Stimulated activated CD8-positive, alpha-beta memory T cell treated with anti-CD3 and anti-CD28 coated beads, Interleukin-7, amount 100 ng/mL, for 4 hours (primary cell): ENCODE measurements at regions not wholly inside any gene's neighbourhood (a gene's known extent, or its start where the extent isn't known, plus 50 kb on each side); places are given as distances from the start of the nearest gene placed in this dataset.

Experiments used
- DNase-seq, 2 donors: peaks; one replicate each; pipeline ENCODE4 v3.0.0-alpha.2; 2020; ENCODE audit warnings: low read depth in 2 of 2

GRCh38 chr1:25003000-25003399 is 72.9 kb upstream of the RUNX3 start:
- no peak for DNase-seq

- DNase-seq, result peak in 1 of 2 donors; percentile 39
Measured at GRCh38 chr1:25001125-25001915, 71.2 kb upstream of the RUNX3 start.

- DNase-seq, result no peak
Measured at GRCh38 chr1:24999906-25000305, 69.8 kb upstream of the RUNX3 start.

GRCh38 chr1:24999426-24999825 is 69.3 kb upstream of the RUNX3 start:
- no peak for DNase-seq

- no peak for DNase-seq
Measured at GRCh38 chr1:24998563-24999245, 68.6 kb upstream of the RUNX3 start.

GRCh38 chr1:24996983-24997893 is 67.2 kb upstream of the RUNX3 start:
- DNase-seq, result peak; percentile 26 to 63

GRCh38 chr1:24996456-24996855 is 66.4 kb upstream of the RUNX3 start:
- DNase-seq, result no peak

- DNase-seq, result no peak
Measured at GRCh38 chr1:24995661-24996060, 65.6 kb upstream of the RUNX3 start.

- DNase-seq, result no peak
Measured at GRCh38 chr1:24995140-24995539, 65.1 kb upstream of the RUNX3 start.

- DNase-seq, result no peak
Measured at GRCh38 chr1:24993871-24994580, 64.0 kb upstream of the RUNX3 start.

GRCh38 chr1:24992761-24993211 is 62.7 kb upstream of the RUNX3 start:
- no peak for DNase-seq

- no peak for DNase-seq
Measured at GRCh38 chr1:24992124-24992760, 62.2 kb upstream of the RUNX3 start.

GRCh38 chr1:24991697-24992096 is 61.6 kb upstream of the RUNX3 start:
- no peak for DNase-seq

GRCh38 chr1:24990779-24991641 is 60.9 kb upstream of the RUNX3 start:
- DNase-seq, result no peak

GRCh38 chr1:24990136-24990535 is 60.1 kb upstream of the RUNX3 start:
- DNase-seq, result no peak

GRCh38 chr1:24989082-24989481 is 59.0 kb upstream of the RUNX3 start:
- no peak for DNase-seq

GRCh38 chr1:24988558-24988912 is 58.5 kb upstream of the RUNX3 start:
- no peak for DNase-seq

- DNase-seq, result no peak
Measured at GRCh38 chr1:24987875-24988557, 57.9 kb upstream of the RUNX3 start.

- DNase-seq, result no peak
Measured at GRCh38 chr1:24987424-24987823, 57.3 kb upstream of the RUNX3 start.
